ENCODE measurements at regions not wholly inside any gene's neighbourhood (a gene's known extent, or its start where the extent isn't known, plus 50 kb on each side); places are given as distances from the start of the nearest gene placed in this dataset.

- DNase-seq, result no peak
Measured at GRCh38 chr5:2936413-2936812, 184.9 kb upstream of the IRX2 start.

- no peak for DNase-seq
Measured at GRCh38 chr5:2929779-2930178, 178.3 kb upstream of the IRX2 start.

DNA sequence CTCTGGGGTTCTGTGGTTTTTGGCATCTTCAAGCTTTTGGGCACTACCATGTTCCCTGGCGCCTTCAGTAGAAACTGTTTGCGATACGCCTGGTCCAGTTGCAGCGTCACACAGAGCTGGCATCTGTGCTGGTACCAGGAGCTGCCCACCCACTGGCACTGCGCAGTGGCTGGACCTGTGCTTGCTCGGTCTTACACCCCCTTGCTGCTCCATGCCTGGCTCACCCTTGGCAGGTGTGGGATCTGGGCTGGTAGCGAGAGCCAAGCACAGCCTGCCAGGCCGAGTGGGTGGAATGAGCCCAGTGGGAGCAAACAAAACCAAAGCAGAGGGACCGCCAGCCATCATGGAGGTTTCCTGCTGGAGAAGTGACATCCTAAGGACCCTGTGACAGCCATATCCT, 170.2 kb upstream of the IRX2 start:
- no peak for DNase-seq

- no peak for DNase-seq
Measured at GRCh38 chr5:2921176-2921575, 169.7 kb upstream of the IRX2 start.

DNA sequence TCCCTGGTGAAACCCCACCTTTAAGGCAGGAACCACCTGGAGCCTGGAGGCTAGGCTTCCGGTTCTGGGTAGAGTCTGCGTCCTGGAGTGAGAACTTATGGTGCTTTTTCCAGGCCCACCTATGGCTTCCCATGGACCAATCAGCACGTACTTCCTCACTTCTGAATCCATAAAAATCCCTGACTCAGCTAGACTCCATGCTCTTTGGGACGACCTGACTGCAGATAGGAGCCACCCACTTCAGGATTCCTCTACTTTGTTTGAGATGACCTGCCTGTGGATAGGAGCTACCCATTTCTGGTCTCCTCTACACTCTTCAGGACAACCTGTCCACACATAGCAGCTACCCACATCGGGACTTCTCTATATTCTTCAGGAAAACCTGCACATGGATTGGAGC, 168.8 kb upstream of the IRX2 start:
- DNase-seq, result no peak

GRCh38 chr5:2919310-2920018, 168.0 kb upstream of the IRX2 start:
- DNase-seq, result no peak

- DNase-seq, result no peak
Measured at GRCh38 chr5:2917524-2917923, 166.0 kb upstream of the IRX2 start.

- DNase-seq, result no peak
Measured at GRCh38 chr5:2917093-2917492, 165.6 kb upstream of the IRX2 start.

DNA sequence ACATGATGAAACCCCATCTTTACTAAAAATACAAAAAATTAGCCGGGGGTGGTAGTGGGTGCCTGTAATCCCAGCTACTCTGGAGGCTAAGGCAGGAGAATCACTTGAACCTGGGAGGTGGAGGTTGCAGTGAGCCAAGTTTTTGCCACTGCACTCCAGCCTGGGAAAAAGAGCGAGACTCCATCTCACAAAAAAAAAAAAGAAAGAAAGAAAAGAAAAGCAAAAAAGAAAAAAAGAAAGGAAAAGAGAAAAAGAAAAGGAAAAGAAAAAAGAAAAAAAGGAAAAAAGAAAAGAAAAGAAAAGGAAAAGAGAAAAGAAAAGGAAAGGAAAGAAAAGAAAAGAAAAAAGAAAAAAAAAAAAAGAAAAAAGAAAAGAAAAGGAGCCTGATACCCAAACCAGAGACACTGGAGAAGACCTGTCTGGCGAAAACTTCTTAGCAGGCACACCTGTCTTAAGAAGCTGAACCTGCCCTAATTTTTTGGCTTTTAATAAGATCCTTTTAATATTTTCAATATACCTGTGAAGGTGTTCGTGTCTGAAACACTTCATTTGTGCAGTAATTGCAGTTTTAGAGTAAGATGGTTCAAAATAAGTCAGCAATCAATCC, 164.7 kb upstream of the IRX2 start:
- DNase-seq, result no peak

DNA sequence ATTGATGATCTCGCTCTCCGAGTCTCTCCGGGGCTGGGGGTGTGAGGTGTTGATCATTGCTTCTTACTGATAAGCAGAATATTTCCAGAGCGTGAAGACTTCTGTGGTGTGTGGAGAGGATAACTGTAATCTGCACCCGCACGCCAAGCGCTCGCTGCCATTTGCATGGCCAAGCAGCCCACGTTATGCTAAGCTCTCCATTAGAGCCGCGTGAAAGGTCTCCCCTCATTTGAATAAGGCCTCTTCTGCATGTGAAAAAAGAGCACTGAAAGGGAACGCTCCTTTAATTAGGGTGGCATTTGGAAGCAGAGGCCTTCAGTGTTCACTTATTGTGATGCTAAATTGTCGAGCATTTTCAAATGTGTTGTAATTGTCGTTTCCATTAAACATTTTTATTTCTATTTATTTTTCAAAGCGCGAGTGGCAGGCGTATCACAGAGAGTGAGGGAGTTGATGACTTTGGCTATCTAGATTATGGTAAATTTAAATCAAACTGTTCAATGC, 163.6 kb upstream of the IRX2 start:
- DNase-seq, result no peak

DNA sequence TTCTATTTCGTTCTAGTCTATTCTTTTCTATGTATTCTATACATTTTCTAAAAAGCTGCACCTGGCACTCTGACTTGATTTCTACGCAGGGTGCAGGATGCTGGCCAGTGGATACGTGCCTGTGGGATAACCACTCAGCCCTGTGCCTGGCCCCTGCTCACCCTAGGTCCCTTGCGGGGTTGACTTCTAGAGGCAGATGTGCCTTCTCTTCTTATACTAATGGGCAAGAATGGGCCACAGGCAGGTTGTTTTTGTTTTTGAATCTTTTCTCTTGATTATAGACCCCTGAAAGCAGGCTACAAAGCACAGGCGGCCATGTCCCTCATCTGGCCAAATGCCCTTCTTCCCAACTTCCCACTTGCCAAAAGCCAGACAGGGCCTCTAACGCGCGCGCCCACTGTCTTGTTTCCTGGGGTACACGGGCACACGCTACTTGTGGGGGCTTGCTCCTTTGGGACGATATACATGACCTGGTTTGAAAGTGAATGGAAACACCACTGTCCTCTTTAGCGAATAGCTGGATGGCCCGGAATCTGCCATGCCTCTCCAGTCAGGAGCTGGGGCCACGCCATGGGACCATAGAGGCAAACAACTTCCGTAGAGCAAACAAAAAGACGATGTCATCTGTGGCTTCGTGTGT, 162.7 kb upstream of the IRX2 start:
- no peak for DNase-seq

GRCh38 chr5:2913281-2913680, 161.8 kb upstream of the IRX2 start:
- no peak for DNase-seq

DNA sequence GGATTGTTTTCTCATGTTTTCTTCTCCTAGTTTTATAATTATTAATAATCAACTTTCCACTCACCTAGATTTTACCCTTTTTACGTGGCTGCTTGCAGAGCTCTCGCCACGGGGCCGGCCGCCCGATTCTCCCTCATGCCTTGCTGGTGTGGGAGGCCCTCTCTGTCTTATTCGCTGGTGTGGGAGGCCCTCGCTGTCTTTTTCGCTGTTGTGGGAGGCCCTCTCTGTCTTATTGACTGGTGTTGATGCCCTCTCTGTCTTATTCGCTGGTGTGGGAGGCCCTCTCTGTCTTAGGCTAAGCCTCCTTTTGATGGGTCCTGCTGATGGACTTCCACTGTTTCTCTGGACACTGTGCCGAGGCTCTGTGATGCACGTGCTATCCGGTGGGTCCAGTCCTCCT, 161.3 kb upstream of the IRX2 start:
- DNase-seq, result no peak

DNA sequence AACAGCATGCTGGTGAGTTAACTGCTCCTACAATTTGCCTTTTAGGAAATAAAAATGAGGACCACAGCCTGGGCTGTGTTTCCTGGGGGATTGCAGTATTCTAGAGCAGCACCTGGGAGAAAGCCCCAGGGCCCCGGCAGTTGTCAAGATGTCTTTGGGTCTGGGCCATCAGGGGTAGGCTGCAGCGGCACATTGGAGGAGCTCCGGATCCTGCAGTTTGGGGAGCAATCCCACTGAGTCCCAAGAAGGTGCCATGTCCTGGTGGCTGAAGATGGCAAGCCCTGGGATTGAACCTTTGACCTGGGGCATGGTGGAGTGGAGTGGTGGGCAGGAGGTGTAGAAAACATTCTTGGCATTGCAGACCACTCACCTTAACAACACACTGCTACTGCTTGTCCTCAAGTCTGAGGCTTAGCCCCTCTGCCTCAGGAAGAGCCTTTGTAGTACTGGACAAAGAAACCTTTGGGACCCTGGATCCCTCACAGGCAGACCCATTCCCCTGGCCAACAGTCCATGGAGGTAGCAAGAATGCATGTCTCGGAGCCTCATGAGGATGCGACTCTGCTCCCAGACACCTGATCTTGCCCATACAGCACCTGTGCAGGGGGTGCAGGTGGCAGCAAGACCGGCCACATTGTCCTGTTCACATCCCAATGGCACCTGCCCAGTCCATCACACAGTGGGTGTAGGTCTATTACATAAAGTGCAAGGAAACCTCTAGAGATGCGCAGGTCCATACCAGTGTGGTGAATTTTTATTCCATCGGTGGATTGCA, 159.1 kb upstream of the IRX2 start:
- no peak for DNase-seq

- DNase-seq, result no peak
Measured at GRCh38 chr5:2909035-2909434, 157.6 kb upstream of the IRX2 start.

DNA sequence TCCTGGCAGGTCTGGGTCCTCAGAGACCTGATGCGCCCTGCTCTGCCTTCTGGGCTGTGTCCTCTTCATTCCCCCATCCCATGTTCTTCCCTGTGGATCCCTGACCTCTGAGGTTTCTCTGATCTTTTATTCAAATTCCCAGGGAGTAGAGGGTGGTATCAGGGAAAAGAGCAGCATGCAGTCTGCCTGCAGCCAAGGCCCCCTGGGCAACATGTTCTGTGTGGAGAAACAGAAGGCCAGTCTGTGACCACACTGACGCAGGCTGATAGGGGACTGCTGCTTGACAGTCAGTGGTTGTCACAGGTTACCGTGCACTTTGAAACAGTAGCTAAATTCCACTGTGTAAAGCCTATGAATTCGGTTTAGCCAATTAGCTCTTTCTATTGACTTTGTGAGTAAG, 156.6 kb upstream of the IRX2 start:
- DNase-seq, result no peak

- DNase-seq, result no peak
Measured at GRCh38 chr5:2906302-2907090, 155.0 kb upstream of the IRX2 start.

DNA sequence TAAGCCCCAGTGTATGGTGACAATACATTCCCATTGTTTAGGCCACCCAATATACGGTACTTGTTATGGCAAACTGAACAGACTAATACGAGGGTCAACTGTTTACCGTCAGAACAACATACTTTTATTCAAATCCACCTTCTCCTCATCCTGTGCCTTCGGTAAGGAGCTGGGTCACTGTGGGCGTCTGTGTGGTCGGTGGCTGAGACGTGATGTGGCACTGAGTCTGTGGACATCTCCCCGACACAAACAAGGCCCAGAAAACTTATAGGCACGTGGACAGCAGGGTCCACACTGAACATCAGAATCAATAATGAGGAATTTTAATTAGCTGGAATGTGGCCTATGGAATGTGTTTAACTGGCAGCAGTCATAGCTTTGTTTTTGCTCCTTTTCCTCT, 154.3 kb upstream of the IRX2 start:
- no peak for DNase-seq

GRCh38 chr5:2904956-2905355, 153.5 kb upstream of the IRX2 start:
- DNase-seq, result no peak

DNA sequence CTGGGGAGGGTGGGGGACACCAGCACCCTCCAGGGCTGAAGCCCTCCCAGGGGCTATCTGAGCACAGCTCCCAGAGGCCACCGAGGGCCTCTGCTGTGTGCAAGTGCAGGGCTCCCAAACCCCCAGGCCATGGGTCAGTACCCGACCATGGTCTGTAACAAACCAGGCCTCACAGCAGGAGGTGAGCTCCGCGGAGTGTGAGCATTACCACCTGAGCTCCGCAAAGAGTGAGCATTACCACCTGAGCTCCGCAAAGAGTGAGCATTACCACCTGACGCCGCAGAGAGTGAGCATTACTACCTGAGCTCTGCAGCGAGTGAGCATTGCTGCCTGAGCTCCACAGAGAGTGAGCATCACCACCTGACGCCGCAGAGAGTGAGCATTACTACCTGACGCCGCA, 152.9 kb upstream of the IRX2 start:
- no peak for DNase-seq

DNA sequence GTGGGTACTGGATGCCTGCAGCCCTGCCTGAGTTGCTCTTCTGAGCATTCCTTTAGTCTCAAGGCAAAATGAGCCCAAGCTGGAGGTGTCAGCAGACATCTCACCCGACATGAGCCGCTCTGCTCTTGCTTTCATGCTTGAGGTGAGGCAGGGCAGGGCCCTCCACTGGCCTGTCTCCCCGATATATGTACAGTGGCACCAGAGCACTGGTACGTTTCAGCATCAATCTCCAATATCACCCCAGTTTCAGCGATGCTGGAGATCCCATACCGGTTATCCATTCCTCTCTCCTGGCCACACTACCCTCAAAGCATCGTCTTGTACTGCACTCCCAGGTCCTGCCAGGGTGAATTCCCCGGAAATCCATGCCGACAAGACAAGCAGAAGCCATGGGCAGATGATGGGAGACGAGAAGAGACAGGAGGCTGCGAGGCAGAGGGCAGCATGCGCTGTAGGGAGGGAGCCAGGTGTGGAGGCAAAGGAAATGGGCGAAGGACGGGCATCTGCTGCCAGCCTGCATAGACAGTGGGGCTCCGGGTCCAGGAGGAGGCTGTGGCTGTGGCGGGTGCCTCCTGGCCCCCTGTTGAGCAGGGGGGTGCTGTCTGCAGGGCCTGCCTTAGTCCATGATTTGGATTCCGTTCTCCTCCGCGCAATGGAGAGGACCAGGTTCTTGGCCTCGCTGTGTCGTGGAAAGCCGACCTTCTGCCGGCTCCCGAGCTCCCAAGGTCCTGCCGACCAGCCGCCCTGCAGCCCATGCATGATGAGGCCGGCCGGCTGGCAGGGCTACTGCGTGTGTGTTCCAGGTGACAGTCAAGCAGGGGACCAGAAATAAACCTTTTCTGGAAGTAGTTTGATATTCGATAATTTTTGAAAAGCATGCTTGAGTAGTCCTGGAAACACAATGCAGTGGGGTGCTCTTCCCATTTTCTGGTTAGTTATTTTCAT, 152.2 kb upstream of the IRX2 start:
- no peak for DNase-seq

All from activated gamma-delta T cell (primary cell).